ENCODE measurements at regions not wholly inside any gene's neighbourhood (a gene's known extent, or its start where the extent isn't known, plus 50 kb on each side); places are given as distances from the start of the nearest gene placed in this dataset.

DNA sequence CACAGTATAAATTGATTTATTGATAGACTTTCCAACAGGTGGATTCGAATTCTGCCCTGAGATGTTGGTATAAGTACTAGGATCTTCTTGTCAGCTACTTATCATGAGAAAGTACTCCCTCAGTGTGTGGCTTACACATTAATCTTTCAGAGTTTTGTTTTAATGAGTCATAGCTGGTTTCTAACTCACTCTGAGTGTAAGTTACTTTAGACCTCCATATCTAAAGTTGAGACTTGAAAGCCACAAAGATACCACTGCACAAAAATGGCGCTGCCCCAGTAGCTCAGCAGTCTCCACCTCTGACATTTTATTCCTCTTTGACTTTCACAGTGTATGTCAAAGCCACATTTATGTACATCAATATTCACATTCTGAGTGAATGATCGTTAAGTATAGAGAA lies 318.5 kb downstream of the ARAP2 start:
- intact Hi-C loops (cut with DNase I), result no loop called here
- no peak for ATAC-seq
- Histone ChIP-seq H3K36me3 (no peaks in the 10 kb centered on the region), H3K4me1 (no peaks in the 10 kb centered on the region), H3K27ac (no peak overlapping the region), H3K9me3 (no peaks in the 10 kb centered on the region), H3K4me3 (no peak overlapping the region), H3K27me3 (no peaks in the 10 kb centered on the region)
- 57% methylated on average over 3 of the region's 3 CpGs for WGBS (ENCODE audit: insufficient coverage, low coverage, low lambda C conversion rate, missing lambda C conversion rate)
- TF ChIP-seq POLR2A (IDR thresholded peaks at IDR 0.05), result no peak
- TF ChIP-seq, protein P1, sequence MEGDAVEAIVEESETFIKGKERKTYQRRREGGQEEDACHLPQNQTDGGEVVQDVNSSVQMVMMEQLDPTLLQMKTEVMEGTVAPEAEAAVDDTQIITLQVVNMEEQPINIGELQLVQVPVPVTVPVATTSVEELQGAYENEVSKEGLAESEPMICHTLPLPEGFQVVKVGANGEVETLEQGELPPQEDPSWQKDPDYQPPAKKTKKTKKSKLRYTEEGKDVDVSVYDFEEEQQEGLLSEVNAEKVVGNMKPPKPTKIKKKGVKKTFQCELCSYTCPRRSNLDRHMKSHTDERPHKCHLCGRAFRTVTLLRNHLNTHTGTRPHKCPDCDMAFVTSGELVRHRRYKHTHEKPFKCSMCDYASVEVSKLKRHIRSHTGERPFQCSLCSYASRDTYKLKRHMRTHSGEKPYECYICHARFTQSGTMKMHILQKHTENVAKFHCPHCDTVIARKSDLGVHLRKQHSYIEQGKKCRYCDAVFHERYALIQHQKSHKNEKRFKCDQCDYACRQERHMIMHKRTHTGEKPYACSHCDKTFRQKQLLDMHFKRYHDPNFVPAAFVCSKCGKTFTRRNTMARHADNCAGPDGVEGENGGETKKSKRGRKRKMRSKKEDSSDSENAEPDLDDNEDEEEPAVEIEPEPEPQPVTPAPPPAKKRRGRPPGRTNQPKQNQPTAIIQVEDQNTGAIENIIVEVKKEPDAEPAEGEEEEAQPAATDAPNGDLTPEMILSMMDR (IDR thresholded peaks at IDR 0.05), result no peak
- no peak for DNase-seq

DNA sequence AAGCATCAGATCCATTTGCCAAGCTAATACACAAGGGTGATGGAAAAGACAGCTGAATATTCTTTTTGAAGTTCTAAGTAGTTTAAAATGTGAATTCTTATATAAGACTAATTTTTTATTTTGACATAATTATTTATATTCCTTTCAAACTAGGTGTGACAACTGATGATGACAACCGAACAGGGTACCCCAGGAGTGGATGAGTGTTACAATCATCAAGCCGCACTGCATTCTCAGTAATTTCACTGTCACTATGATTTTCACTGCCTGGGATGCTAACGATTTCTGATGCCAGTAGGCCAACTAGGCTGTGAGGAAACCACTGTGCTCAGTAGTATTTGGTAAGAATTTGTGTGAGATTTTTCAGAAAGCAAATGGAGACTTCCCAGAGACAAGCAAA lies 317.5 kb downstream of the ARAP2 start:
- no peaks in the 10 kb centered on the region for H3K27me3 ChIP-seq
- DNase-seq (no peak), ATAC-seq (no peak)
- no peak overlapping the region for H3K27ac ChIP-seq
- no peak for TF ChIP-seq POLR2A (IDR thresholded peaks at IDR 0.05)
- TF ChIP-seq, protein P1 (IDR thresholded peaks at IDR 0.05), result no peak
- H3K4me3 ChIP-seq, result no peak overlapping the region
- intact Hi-C loops (cut with DNase I), result no loop called here
- H3K36me3 ChIP-seq, result no peaks in the 10 kb centered on the region
- WGBS (ENCODE audit: insufficient coverage, low coverage, low lambda C conversion rate, missing lambda C conversion rate), result 66% methylated on average over 3 of the region's 3 CpGs
- H3K4me1 ChIP-seq, result no peaks in the 10 kb centered on the region
- no peaks in the 10 kb centered on the region for H3K9me3 ChIP-seq

DNA sequence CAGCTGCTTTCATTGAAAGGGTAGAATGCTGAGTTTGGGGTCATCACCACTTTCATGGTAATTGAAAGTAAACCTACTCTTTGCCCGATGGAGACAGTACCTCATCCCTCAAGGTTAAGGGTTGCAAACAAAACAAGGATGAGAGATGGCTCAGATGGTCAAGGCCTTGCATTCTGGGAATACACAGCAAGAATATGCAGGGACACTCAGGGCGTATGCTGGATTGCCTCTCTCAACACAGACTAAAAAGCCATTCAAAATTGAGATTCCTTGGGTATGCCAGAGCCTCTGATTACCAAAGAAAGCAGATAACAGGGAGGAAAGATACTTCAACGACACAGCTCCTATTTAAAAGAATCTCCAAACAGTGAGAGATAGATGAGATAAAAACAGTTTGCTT lies 310.4 kb downstream of the ARAP2 start:
- Histone ChIP-seq H3K4me1 (no peaks in the 10 kb centered on the region), H3K27me3 (no peaks in the 10 kb centered on the region), H3K4me3 (no peak overlapping the region), H3K36me3 (no peaks in the 10 kb centered on the region), H3K27ac (no peak overlapping the region), H3K9me3 (no peaks in the 10 kb centered on the region)
- no peak for DNase-seq
- intact Hi-C loops (cut with DNase I), result no loop called here
- 14% methylated on average over 3 of the region's 3 CpGs for WGBS (ENCODE audit: insufficient coverage, low coverage, low lambda C conversion rate, missing lambda C conversion rate)
- no peak for ATAC-seq
- TF ChIP-seq, protein P1 (IDR thresholded peaks at IDR 0.05), result no peak
- no peak for TF ChIP-seq POLR2A (IDR thresholded peaks at IDR 0.05)

DNA sequence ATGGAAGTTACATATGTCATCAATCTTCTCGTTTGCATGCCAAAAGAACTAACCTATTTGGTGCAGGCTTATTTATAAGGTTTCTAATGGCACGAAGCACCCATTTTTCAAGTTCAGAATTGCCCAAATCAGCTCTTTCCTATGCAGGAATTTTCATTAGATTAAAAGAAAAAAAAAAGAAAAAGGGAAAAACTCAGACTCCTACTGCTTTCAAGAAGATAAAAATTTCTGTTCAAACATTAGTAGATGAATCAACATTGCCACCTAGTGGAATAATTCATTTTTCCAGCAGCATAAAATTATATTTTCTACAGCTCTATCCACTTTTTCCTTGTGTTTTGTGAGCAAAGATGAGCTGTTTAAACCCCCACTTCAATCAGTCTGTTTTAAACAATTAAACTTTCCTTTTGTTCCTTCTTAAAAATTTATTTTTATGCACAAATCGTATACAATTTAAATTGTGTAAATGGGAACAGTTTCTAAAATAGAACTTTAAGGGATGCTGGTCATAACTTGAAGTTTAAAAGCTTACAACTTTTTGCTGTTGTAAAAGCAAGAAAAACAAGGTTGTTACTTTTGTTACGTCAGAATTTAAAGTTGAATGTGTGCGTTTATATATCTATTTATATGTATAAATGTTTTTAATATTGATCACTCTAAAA lies 309.9 kb downstream of the ARAP2 start:
- Histone ChIP-seq H3K27me3 (no peaks in the 10 kb centered on the region), H3K27ac (no peak overlapping the region), H3K9me3 (no peaks in the 10 kb centered on the region), H3K4me3 (no peak overlapping the region), H3K36me3 (no peaks in the 10 kb centered on the region), H3K4me1 (no peaks in the 10 kb centered on the region)
- 18% methylated on average over 5 of the region's 5 CpGs for WGBS (ENCODE audit: insufficient coverage, low coverage, low lambda C conversion rate, missing lambda C conversion rate)
- no peak for DNase-seq
- TF ChIP-seq POLR2A (IDR thresholded peaks at IDR 0.05), result no peak
- TF ChIP-seq, protein P1 (IDR thresholded peaks at IDR 0.05), result peak; percentile 46 to 70 (median 62)
- peak in 3 of 4 donors; percentile 45 to 54 (median 50) for ATAC-seq
- intact Hi-C loops (cut with DNase I), result no loop called here

Measured in right lobe of liver (tissue), 6 donors.